Neural progenitor cell (in vitro differentiated cells): ENCODE measurements at regions not wholly inside any gene's neighbourhood (a gene's known extent, or its start where the extent isn't known, plus 50 kb on each side); places are given as distances from the start of the nearest gene placed in this dataset.
A peak's percentile ranks its signal among the peaks of the same experiment; 100 is the strongest.

Experiments used
- DNase-seq: peaks from one replicate; pipeline ENCODE4 v3.0.0-alpha.2; 2016; ENCODE audit warnings: low spot score
- H2AFZ ChIP-seq: fragments of 200-600 bp; sonication (generic); replicated peaks from 2 replicates; pipeline ENCODE4 v1.6.1; 2016; ENCODE audit warnings: antibody characterized with exemption
- H3F3A ChIP-seq: fragments of 200-600 bp; sonication (generic); 2 replicates; pipeline ENCODE4 v1.6.1; 2016; ENCODE audit warnings: antibody characterized with exemption, low read depth
- H3K27ac ChIP-seq: fragments of 200-600 bp; sonication (generic); 2 replicates; pipeline ENCODE4 v1.5.1; 2016; ENCODE audit warnings: mild to moderate bottlenecking
- H3K27me3 ChIP-seq: fragments of 200-600 bp; sonication (generic); 2 replicates; pipeline ENCODE4 v1.6.1; 2016; ENCODE audit warnings: mild to moderate bottlenecking, moderate library complexity
- H3K36me3 ChIP-seq: fragments of 200-600 bp; sonication (generic); 2 replicates; pipeline ENCODE4 v1.5.1; 2016
- H3K4me1 ChIP-seq: fragments of 200-600 bp; sonication (generic); 2 replicates; pipeline ENCODE4 v1.6.1; 2016; ENCODE audit warnings: mixed run types
- H3K4me2 ChIP-seq: fragments of 200-600 bp; sonication (generic); 2 replicates; pipeline ENCODE4 v1.6.1; 2016
- H3K4me3 ChIP-seq: fragments of 200-600 bp; sonication (generic); 2 replicates; pipeline ENCODE4 v1.5.1; 2016
- H3K79me2 ChIP-seq: fragments of 200-600 bp; sonication (generic); 2 replicates; pipeline ENCODE4 v1.6.1; 2016; ENCODE audit warnings: low read depth
- H3K9ac ChIP-seq: fragments of 200-600 bp; sonication (generic); 2 replicates; pipeline ENCODE4 v1.6.1; 2016
- H3K9me3 ChIP-seq: fragments of 200-600 bp; sonication (generic); 2 replicates; pipeline ENCODE4 v1.5.1; 2016; ENCODE audit warnings: low read depth
- H4K20me1 ChIP-seq: fragments of 200-600 bp; sonication (generic); 2 replicates; pipeline ENCODE4 v1.6.1; 2016; ENCODE audit warnings: low read depth
- H3K27ac Mint-ChIP-seq: 3 replicates; pipeline ENCODE4 v1.8.0; 2021; ENCODE audit warnings: mixed read lengths
- H3K27me3 Mint-ChIP-seq: 2 replicates; pipeline ENCODE4 v1.8.0; 2022; ENCODE audit warnings: low read depth, mild to moderate bottlenecking, inconsistent platforms, moderate library complexity, mixed read lengths; ENCODE audit not compliant: insufficient read depth
- H3K36me3 Mint-ChIP-seq: 3 replicates; pipeline ENCODE4 v1.8.0; 2021; ENCODE audit warnings: mixed read lengths
- H3K4me1 Mint-ChIP-seq: 3 replicates; pipeline ENCODE4 v1.8.0; 2021; ENCODE audit warnings: mixed read lengths
- H3K4me3 Mint-ChIP-seq: 3 replicates; pipeline ENCODE4 v1.8.0; 2021; ENCODE audit warnings: mild to moderate bottlenecking, moderate library complexity, mixed read lengths
- H3K9me3 Mint-ChIP-seq: 3 replicates; pipeline ENCODE4 v1.8.0; 2020; ENCODE audit warnings: mixed read lengths
- CTCF ChIP-seq: fragments of 200-600 bp; sonication (generic); IDR thresholded peaks from 2 replicates; pipeline ENCODE4 v1.5.1; 2017; ENCODE audit warnings: antibody characterized with exemption, mild to moderate bottlenecking
- EZH2 ChIP-seq: fragments of 200-600 bp; sonication (generic); IDR thresholded peaks from 2 replicates; pipeline ENCODE4 v1.6.1; 2017; ENCODE audit warnings: antibody characterized with exemption, mild to moderate bottlenecking, moderate library complexity
- EZH2phosphoT487 ChIP-seq: fragments of 200-600 bp; sonication (generic); IDR thresholded peaks from 2 replicates; pipeline ENCODE4 v1.6.1; 2017; ENCODE audit warnings: antibody characterized with exemption

- Histone ChIP-seq H2AFZ (no peak overlapping the region), H3K79me2 (no peaks in the 10 kb centered on the region), H3K27ac (no peak overlapping the region), H3K4me3 (no peak overlapping the region), H3F3A (no peaks in the 10 kb centered on the region), H3K4me1 (no peaks in the 10 kb centered on the region), H3K9me3 (no peaks in the 10 kb centered on the region), H3K4me2 (no peak overlapping the region), H3K9ac (no peak overlapping the region), H3K27me3 (no peaks in the 10 kb centered on the region), H4K20me1 (no peaks in the 10 kb centered on the region), H3K36me3 (no peaks in the 10 kb centered on the region)
- DNase-seq = no peak
- Mint-ChIP-seq H3K27me3 (peaks cover 11% of the 10 kb centered on the region), H3K4me3 (no peak overlapping the region), H3K36me3 (no peaks in the 10 kb centered on the region), H3K9me3 (no peaks in the 10 kb centered on the region), H3K4me1 (peaks cover 3% of the 10 kb centered on the region), H3K27ac (no peak overlapping the region)
- TF ChIP-seq CTCF (no peak), EZH2 (no peak), EZH2phosphoT487 (no peak)
Measured at GRCh38 chr11:45000918-45001317, 50.2 kb upstream of the TP53I11 start.

GRCh38 chr11:45001466-45002165 is 50.9 kb upstream of the TP53I11 start:
- no peak overlapping the region for H3K27ac ChIP-seq
- H3K27ac Mint-ChIP-seq = peak overlapping the region; percentile 34
- H3K36me3 Mint-ChIP-seq = no peaks in the 10 kb centered on the region
- no peak overlapping the region for H3K4me3 ChIP-seq
- no peak overlapping the region for H2AFZ ChIP-seq
- H3K79me2 ChIP-seq = no peaks in the 10 kb centered on the region
- peaks cover 3% of the 10 kb centered on the region for H3K4me1 Mint-ChIP-seq
- H3K9me3 ChIP-seq = no peaks in the 10 kb centered on the region
- H3K9me3 Mint-ChIP-seq = no peaks in the 10 kb centered on the region
- no peaks in the 10 kb centered on the region for H3K4me1 ChIP-seq
- no peaks in the 10 kb centered on the region for H4K20me1 ChIP-seq
- no peak overlapping the region for H3K4me2 ChIP-seq
- DNase-seq = no peak
- H3K27me3 ChIP-seq = no peaks in the 10 kb centered on the region
- no peak overlapping the region for H3K9ac ChIP-seq
- H3K27me3 Mint-ChIP-seq = peaks cover 11% of the 10 kb centered on the region
- TF ChIP-seq EZH2phosphoT487 = no peak
- no peak for TF ChIP-seq EZH2
- TF ChIP-seq CTCF = no peak
- no peaks in the 10 kb centered on the region for H3F3A ChIP-seq
- no peaks in the 10 kb centered on the region for H3K36me3 ChIP-seq
- H3K4me3 Mint-ChIP-seq = no peak overlapping the region

GRCh38 chr11:45005106-45005505 is 54.4 kb upstream of the TP53I11 start:
- H3K27ac ChIP-seq = no peak overlapping the region
- no peak overlapping the region for H2AFZ ChIP-seq
- Mint-ChIP-seq H3K9me3 (no peaks in the 10 kb centered on the region), H3K27ac (no peak overlapping the region), H3K4me1 (peaks cover 13% of the 10 kb centered on the region), H3K27me3 (peaks cover 4% of the 10 kb centered on the region), H3K4me3 (no peak overlapping the region), H3K36me3 (no peaks in the 10 kb centered on the region)
- no peak overlapping the region for H3K4me2 ChIP-seq
- no peak overlapping the region for H3K4me3 ChIP-seq
- DNase-seq = no peak
- H3K9me3 ChIP-seq = no peaks in the 10 kb centered on the region
- H3K36me3 ChIP-seq = no peaks in the 10 kb centered on the region
- no peaks in the 10 kb centered on the region for H3K79me2 ChIP-seq
- no peaks in the 10 kb centered on the region for H4K20me1 ChIP-seq
- peaks cover 13% of the 10 kb centered on the region for H3K4me1 ChIP-seq
- H3F3A ChIP-seq = peaks cover 12% of the 10 kb centered on the region
- no peaks in the 10 kb centered on the region for H3K27me3 ChIP-seq
- H3K9ac ChIP-seq = no peak overlapping the region
- TF ChIP-seq EZH2phosphoT487 (no peak), CTCF (no peak), EZH2 (no peak)
